Smooth muscle cell (in vitro differentiated cells): ENCODE measurements at regions not wholly inside any gene's neighbourhood (a gene's known extent, or its start where the extent isn't known, plus 50 kb on each side); places are given as distances from the start of the nearest gene placed in this dataset.

Source experiments
- DNase-seq: peaks from one replicate; lab custom pipeline; 2025; ENCODE audit not compliant: unreplicated experiment; lab: John Stamatoyannopoulos, UW
- H2AFZ ChIP-seq: fragments of 200-600 bp; sonication (generic); 2 replicates; pipeline ENCODE4 v1.6.0; 2016; ENCODE audit warnings: antibody characterized with exemption, low read depth, mild to moderate bottlenecking
- H3F3A ChIP-seq: fragments of 200-600 bp; sonication (generic); 2 replicates; pipeline ENCODE4 v1.6.0; 2017; ENCODE audit warnings: antibody characterized with exemption, low read depth
- H3K27ac ChIP-seq: fragments of 200-600 bp; sonication (generic); 2 replicates; pipeline ENCODE4 v1.5.1; 2016; ENCODE audit warnings: low read depth, mild to moderate bottlenecking
- H3K27me3 ChIP-seq: fragments of 200-600 bp; sonication (generic); 2 replicates; pipeline ENCODE4 v1.6.1; 2016; ENCODE audit warnings: low read depth, mild to moderate bottlenecking
- H3K36me3 ChIP-seq: fragments of 200-600 bp; sonication (generic); 2 replicates; pipeline ENCODE4 v1.5.1; 2016; ENCODE audit warnings: low read depth
- H3K4me1 ChIP-seq: fragments of 200-600 bp; sonication (generic); 2 replicates; pipeline ENCODE4 v1.5.1; 2016; ENCODE audit warnings: low read depth
- H3K4me2 ChIP-seq: fragments of 200-600 bp; sonication (generic); 2 replicates; pipeline ENCODE4 v1.6.0; 2016; ENCODE audit warnings: mild to moderate bottlenecking
- H3K4me3 ChIP-seq: fragments of 200-600 bp; sonication (generic); 2 replicates; pipeline ENCODE4 v1.5.1; 2016; ENCODE audit warnings: mild to moderate bottlenecking
- H3K79me2 ChIP-seq: fragments of 200-600 bp; sonication (generic); 2 replicates; pipeline ENCODE4 v1.6.0; 2016; ENCODE audit warnings: low read depth, mild to moderate bottlenecking
- H3K9ac ChIP-seq: fragments of 200-600 bp; sonication (generic); 2 replicates; pipeline ENCODE4 v1.6.0; 2016; ENCODE audit warnings: low read depth
- H3K9me3 ChIP-seq: fragments of 200-600 bp; sonication (generic); replicated peaks from 2 replicates; pipeline ENCODE4 v1.5.1; 2016; ENCODE audit warnings: low read depth
- H4K20me1 ChIP-seq: fragments of 200-600 bp; sonication (generic); 2 replicates; pipeline ENCODE4 v1.6.0; 2016; ENCODE audit warnings: low read depth
- CTCF ChIP-seq: fragments of 200-600 bp; sonication (generic); IDR thresholded peaks from 2 replicates; pipeline ENCODE4 v1.5.1; 2017; ENCODE audit warnings: borderline replicate concordance, mild to moderate bottlenecking, antibody characterized with exemption; ENCODE audit not compliant: insufficient read depth, poor library complexity, severe bottlenecking
- WGBS: methylation state at CpG from one replicate; pipeline ENCODE4 v1.1.7; 2016; ENCODE audit warnings: low lambda C conversion rate; 5-methylcytosine and 5-hydroxymethylcytosine counted together

DNA sequence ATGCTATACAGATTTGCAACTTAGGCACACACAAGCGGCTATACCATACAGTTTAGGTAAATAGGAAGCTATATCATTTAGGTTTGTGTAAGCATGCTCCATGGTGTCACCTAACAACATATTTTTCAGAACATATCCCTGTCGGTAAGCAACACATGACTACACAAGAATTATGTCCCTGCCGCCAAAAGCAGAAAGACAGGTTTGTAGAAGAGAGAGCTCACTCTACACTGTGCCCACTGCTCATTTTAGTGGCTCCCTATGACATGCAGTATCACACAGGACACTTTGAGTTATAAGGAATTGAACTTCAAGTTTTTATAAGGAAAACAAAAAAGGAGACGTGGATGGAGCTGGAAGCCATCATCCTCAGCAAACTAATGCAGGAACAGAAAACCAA is 132.5 kb upstream of the KAZN start:
- Histone ChIP-seq H3K9ac (no peak overlapping the region), H3K27ac (no peak overlapping the region), H3K4me2 (no peak overlapping the region), H4K20me1 (no peaks in the 10 kb centered on the region), H2AFZ (no peak overlapping the region), H3K27me3 (peaks cover 30% of the 10 kb centered on the region), H3K9me3 (no peaks in the 10 kb centered on the region), H3K4me3 (no peak overlapping the region), H3K79me2 (no peaks in the 10 kb centered on the region), H3K36me3 (no peaks in the 10 kb centered on the region), H3K4me1 (no peaks in the 10 kb centered on the region), H3F3A (no peaks in the 10 kb centered on the region)
- TF ChIP-seq CTCF = no peak
- no peak for DNase-seq
- WGBS = 72% methylated on average over 4 of the region's 4 CpGs

GRCh38 chr1:14467112-14467511 is 131.4 kb upstream of the KAZN start:
- H3K36me3 ChIP-seq = no peaks in the 10 kb centered on the region
- H3K4me3 ChIP-seq = no peak overlapping the region
- WGBS = 76% methylated on average over 1 of the region's 1 CpG
- no peaks in the 10 kb centered on the region for H3K9me3 ChIP-seq
- no peak overlapping the region for H3K27ac ChIP-seq
- H3K4me2 ChIP-seq = no peak overlapping the region
- no peaks in the 10 kb centered on the region for H3K4me1 ChIP-seq
- peaks cover 31% of the 10 kb centered on the region for H3K27me3 ChIP-seq
- H3F3A ChIP-seq = no peaks in the 10 kb centered on the region
- H3K9ac ChIP-seq = no peak overlapping the region
- peak; percentile 15 for TF ChIP-seq CTCF
- no peaks in the 10 kb centered on the region for H3K79me2 ChIP-seq
- H4K20me1 ChIP-seq = no peaks in the 10 kb centered on the region
- DNase-seq = no peak
- no peak overlapping the region for H2AFZ ChIP-seq

GRCh38 chr1:14468751-14469150 is 129.7 kb upstream of the KAZN start:
- 97% methylated on average over 7 of the region's 7 CpGs for WGBS
- no peak for DNase-seq
- Histone ChIP-seq H3K27me3 (peaks cover 33% of the 10 kb centered on the region), H3K9me3 (no peaks in the 10 kb centered on the region), H3K4me3 (no peak overlapping the region), H3K9ac (no peak overlapping the region), H3K36me3 (no peaks in the 10 kb centered on the region), H2AFZ (no peak overlapping the region), H3K4me2 (no peak overlapping the region), H3F3A (no peaks in the 10 kb centered on the region), H3K27ac (no peak overlapping the region), H4K20me1 (no peaks in the 10 kb centered on the region), H3K79me2 (no peaks in the 10 kb centered on the region), H3K4me1 (no peaks in the 10 kb centered on the region)
- no peak for TF ChIP-seq CTCF

DNA sequence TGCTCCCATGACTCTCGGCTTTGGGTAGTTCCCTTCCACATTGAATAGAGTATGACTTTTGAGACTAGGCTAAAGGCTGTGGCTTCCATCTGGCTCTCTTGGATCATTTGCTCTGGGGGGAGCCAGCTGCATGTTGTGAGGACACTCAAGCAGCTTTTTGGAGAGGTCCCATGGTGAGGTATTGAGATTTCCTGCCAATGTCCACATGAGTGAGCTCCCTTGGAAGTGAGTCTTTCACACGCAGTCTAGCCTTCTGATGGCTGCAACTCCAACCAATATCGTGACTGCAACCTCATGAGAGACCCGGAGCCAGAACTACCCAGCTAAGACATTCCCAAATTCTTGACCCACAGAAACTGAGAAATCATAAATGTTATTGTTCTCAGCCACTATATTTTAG is 127.7 kb upstream of the KAZN start:
- Histone ChIP-seq H3K9ac (no peak overlapping the region), H3K79me2 (no peaks in the 10 kb centered on the region), H3K4me1 (no peaks in the 10 kb centered on the region), H3K36me3 (no peaks in the 10 kb centered on the region), H3F3A (no peaks in the 10 kb centered on the region), H3K4me3 (no peak overlapping the region), H4K20me1 (no peaks in the 10 kb centered on the region), H3K27ac (no peak overlapping the region), H3K9me3 (no peaks in the 10 kb centered on the region), H3K27me3 (peaks cover 36% of the 10 kb centered on the region), H3K4me2 (no peak overlapping the region), H2AFZ (no peak overlapping the region)
- DNase-seq = no peak
- 93% methylated on average over 4 of the region's 4 CpGs for WGBS
- TF ChIP-seq CTCF = no peak
